Caki2 (cell line): ENCODE measurements at regions not wholly inside any gene's neighbourhood (a gene's known extent, or its start where the extent isn't known, plus 50 kb on each side); places are given as distances from the start of the nearest gene placed in this dataset.
"Not testable (repeated sequence)": the region's sequence is repeated elsewhere in the genome, so short reads cannot be mapped to it uniquely, and the experiment has no call there.

Experiments used
- DNase-seq: peaks from one replicate; pipeline ENCODE4 v3.0.0-alpha.2; 2015; ENCODE audit warnings: low read depth
- in situ Hi-C: cut with HindIII; loops from 2 replicates; pipeline ENCODE4 v1.10.0; 2016; ENCODE audit warnings: low sequenced_read_pairs, low pct_unique_long_range_greater_than_20kb, mixed read lengths

- in situ Hi-C loops, result no loop called here
- DNase-seq, result no peak
Observed at GRCh38 chr3:73120710-73121109, 59.3 kb downstream of the EBLN2 start.

GRCh38 chr3:73121669-73122331, 60.3 kb downstream of the EBLN2 start:
- in situ Hi-C loops, result no loop called here

GRCh38 chr3:73134034-73134433, 72.6 kb downstream of the EBLN2 start:
- no peak for DNase-seq
- in situ Hi-C loops, result no loop called here

More at GRCh38 chr3:73121669-73122331, 60.3 kb downstream of the EBLN2 start:
- DNase-seq, result no peak

GRCh38 chr3:73136941-73137340, 75.5 kb downstream of the EBLN2 start:
- DNase-seq, result no peak
- in situ Hi-C loops, result no loop called here

GRCh38 chr3:73137736-73138403, 76.4 kb downstream of the EBLN2 start:
- in situ Hi-C loops, result no loop called here
- no peak for DNase-seq

- DNase-seq, result no peak
- in situ Hi-C loops, result no loop called here
Observed at GRCh38 chr3:73140772-73141442, 79.4 kb downstream of the EBLN2 start.

- in situ Hi-C loops, result no loop called here
- no peak for DNase-seq
Observed at GRCh38 chr3:73141525-73141924, 80.1 kb downstream of the EBLN2 start.

GRCh38 chr3:73143401-73143800, 81.9 kb downstream of the EBLN2 start:
- no peak for DNase-seq
- in situ Hi-C loops, result no loop called here

- DNase-seq, result no peak
- in situ Hi-C loops, result no loop called here
Observed at GRCh38 chr3:73143821-73144237, 82.4 kb downstream of the EBLN2 start.

- DNase-seq, result no peak
- in situ Hi-C loops, result no loop called here
Observed at GRCh38 chr3:73144276-73144675, 82.8 kb downstream of the EBLN2 start.

- in situ Hi-C loops, result no loop called here
- no peak for DNase-seq
Observed at GRCh38 chr3:73144828-73145227, 83.4 kb downstream of the EBLN2 start.

GRCh38 chr3:73147479-73147878, 86.0 kb downstream of the EBLN2 start:
- in situ Hi-C loops, DNase-seq: not testable (repeated sequence)

- in situ Hi-C loops, result no loop called here
- DNase-seq, result no peak
Observed at GRCh38 chr3:73148206-73148605, 86.7 kb downstream of the EBLN2 start.

- no peak for DNase-seq
Observed at GRCh38 chr3:73148682-73149081, 87.2 kb downstream of the EBLN2 start.

GRCh38 chr3:73150369-73151130, 89.1 kb downstream of the EBLN2 start:
- in situ Hi-C loops, result no loop called here
- DNase-seq, result no peak

More at GRCh38 chr3:73148682-73149081, 87.2 kb downstream of the EBLN2 start:
- in situ Hi-C loops, result no loop called here

GRCh38 chr3:73152571-73152970, 91.1 kb downstream of the EBLN2 start:
- DNase-seq, in situ Hi-C loops: not testable (repeated sequence)

- in situ Hi-C loops, DNase-seq: not testable (repeated sequence)
Observed at GRCh38 chr3:73153057-73153456, 91.6 kb downstream of the EBLN2 start.

- in situ Hi-C loops, DNase-seq: not testable (repeated sequence)
Observed at GRCh38 chr3:73154261-73154660, 92.8 kb downstream of the EBLN2 start.

GRCh38 chr3:73155441-73155840, 94.0 kb downstream of the EBLN2 start:
- DNase-seq, in situ Hi-C loops: not testable (repeated sequence)
